IMR-90 (cell line): ENCODE measurements at regions not wholly inside any gene's neighbourhood (a gene's known extent, or its start where the extent isn't known, plus 50 kb on each side); places are given as distances from the start of the nearest gene placed in this dataset.

Experiments
- ATAC-seq: fragments of 200-7000 bp; cut with Tn5 transposase; 2 replicates; pipeline ENCODE4 v1.9.1; 2020; ENCODE audit warnings: low read depth, mild to moderate bottlenecking, moderate library complexity
- BruUV-seq: library from RNA; stranded (reverse); fragments of 400-500 nt; replicated peaks from 2 replicates; lab custom pipeline; 2021; lab: Mats Ljungman, UMichigan
- CTCF ChIA-PET: fragments of 300-600 bp; formaldehyde crosslinking; extraction: SDS; loops from one replicate; lab custom pipeline; 2021; ENCODE audit warnings: antibody characterized with exemption; lab: Yijun Ruan, JAX
- POLR2A ChIA-PET: fragments of 300-600 bp; sonication (Branson Sonifier 250); formaldehyde crosslinking; loops from one replicate; lab custom pipeline; 2022; ENCODE audit warnings: antibody characterized with exemption; ENCODE audit not compliant: unreplicated experiment; lab: Charles Lee
- DNase-seq: peaks from one replicate; pipeline ENCODE4 v3.0.0; 2013
- H2AFZ ChIP-seq: replicated peaks from 2 replicates; pipeline ENCODE3; 2013; ENCODE audit warnings: low read length, mild to moderate bottlenecking; ENCODE audit not compliant: poor library complexity
- H2AK5ac ChIP-seq: 2 replicates; pipeline ENCODE4 v1.6.1; 2013; ENCODE audit warnings: low read depth, low read length, inconsistent platforms
- H2AK9ac ChIP-seq: replicated peaks from 2 replicates; pipeline ENCODE3; 2013; ENCODE audit warnings: mild to moderate bottlenecking, low read depth, low read length, moderate library complexity; ENCODE audit not compliant: poor library complexity
- H2BK120ac ChIP-seq: 2 replicates; pipeline ENCODE4 v1.6.1; 2013; ENCODE audit warnings: low read depth, low read length, inconsistent platforms
- H2BK15ac ChIP-seq: 3 replicates; pipeline ENCODE4 v1.6.1; 2013; ENCODE audit warnings: low read depth, low read length, inconsistent platforms
- H2BK20ac ChIP-seq: 2 replicates; pipeline ENCODE4 v1.6.1; 2013; ENCODE audit warnings: low read depth, mild to moderate bottlenecking, inconsistent platforms, low read length, moderate library complexity
- H2BK5ac ChIP-seq: 2 replicates; pipeline ENCODE4 v1.6.1; 2013; ENCODE audit warnings: mild to moderate bottlenecking, low read depth, low read length, inconsistent platforms; ENCODE audit not compliant: poor library complexity, severe bottlenecking
- H3K14ac ChIP-seq: replicated peaks from 2 replicates; pipeline ENCODE4 v1.6.1; 2013; ENCODE audit warnings: low read depth, low read length, inconsistent platforms
- H3K18ac ChIP-seq: 2 replicates; pipeline ENCODE4 v1.6.1; 2013; ENCODE audit warnings: low read depth, low read length, control low read depth
- H3K23ac ChIP-seq: 2 replicates; pipeline ENCODE4 v1.6.1; 2013; ENCODE audit warnings: low read depth, low read length, inconsistent platforms
- H3K27ac ChIP-seq: 2 replicates; pipeline ENCODE4 v1.5.1; 2013; ENCODE audit warnings: mild to moderate bottlenecking, control low read depth, low read length; ENCODE audit not compliant: insufficient read depth
- H3K27me3 ChIP-seq: 2 replicates; pipeline ENCODE4 v1.6.1; 2013; ENCODE audit warnings: low read length; ENCODE audit not compliant: control insufficient read depth, insufficient read depth
- H3K36me3 ChIP-seq: 2 replicates; pipeline ENCODE4 v1.6.1; 2013; ENCODE audit warnings: low read length, mixed read lengths; ENCODE audit not compliant: control insufficient read depth, insufficient read depth
- H3K4ac ChIP-seq: 2 replicates; pipeline ENCODE4 v1.6.1; 2013; ENCODE audit warnings: low read depth, low read length, inconsistent platforms
- H3K4me1 ChIP-seq: 2 replicates; pipeline ENCODE4 v1.6.1; 2013; ENCODE audit warnings: low read length, mixed read lengths; ENCODE audit not compliant: control insufficient read depth, insufficient read depth
- H3K4me2 ChIP-seq: 2 replicates; pipeline ENCODE4 v1.6.1; 2013; ENCODE audit warnings: low read depth, mild to moderate bottlenecking, control low read depth, low read length, moderate library complexity
- H3K4me3 ChIP-seq: 2 replicates; pipeline ENCODE4 v1.5.1; 2013; ENCODE audit warnings: low read depth, mild to moderate bottlenecking, control low read depth, low read length, moderate library complexity; ENCODE audit not compliant: insufficient read depth
- H3K56ac ChIP-seq: 2 replicates; pipeline ENCODE4 v1.6.1; 2013; ENCODE audit warnings: low read length, inconsistent platforms; ENCODE audit not compliant: insufficient read depth; ENCODE audit errors: extremely low read depth
- H3K79me1 ChIP-seq, 2 experiments: 2 replicates each; pipeline ENCODE4 v1.6.1; 2013; ENCODE audit warnings: low read length in 2 of 2, inconsistent platforms in 1 of 2, low read depth in 1 of 2
- H3K9ac ChIP-seq: 2 replicates; pipeline ENCODE4 v1.6.1; 2013; ENCODE audit warnings: low read depth, low read length, control low read depth
- H3K9me1 ChIP-seq: 2 replicates; pipeline ENCODE4 v1.6.1; 2013; ENCODE audit warnings: low read length, inconsistent platforms; ENCODE audit not compliant: insufficient read depth
- H3K9me3 ChIP-seq: 2 replicates; pipeline ENCODE4 v1.6.1; 2013; ENCODE audit warnings: low read length; ENCODE audit not compliant: control insufficient read depth, insufficient read depth
- H4K20me1 ChIP-seq: 2 replicates; pipeline ENCODE4 v1.6.1; 2013; ENCODE audit warnings: low read length, inconsistent platforms; ENCODE audit not compliant: insufficient read depth
- H4K5ac ChIP-seq: 2 replicates; pipeline ENCODE4 v1.6.1; 2013; ENCODE audit warnings: mild to moderate bottlenecking, low read depth, low read length, control low read depth
- H4K8ac ChIP-seq, 2 experiments: 2 replicates each; pipeline ENCODE4 v1.6.1; 2013; ENCODE audit warnings: low read depth in 2 of 2, low read length in 2 of 2, control low read depth in 1 of 2, inconsistent platforms in 1 of 2
- H4K91ac ChIP-seq: 2 replicates; pipeline ENCODE4 v1.6.1; 2013; ENCODE audit warnings: low read depth, low read length, inconsistent platforms; ENCODE audit not compliant: insufficient read depth
- RAD21 ChIP-seq: IDR thresholded peaks from 2 replicates; pipeline ENCODE4 v1.6.1; 2012; ENCODE audit warnings: low read length, improper control_type of control experiment
- WGBS, 2 experiments: methylation state at CpG; one replicate each; pipeline versions ENCODE4 v1.1.5 to v1.1.7; 2013; ENCODE audit warnings: missing lambda C conversion rate in 2 of 2; ENCODE audit not compliant: insufficient read length in 1 of 2; ENCODE audit errors: extremely low coverage in 2 of 2; 5-methylcytosine and 5-hydroxymethylcytosine counted together
- dilution Hi-C: fragments of 300-500 bp; cut with HindIII; formaldehyde crosslinking; loops from one replicate; pipeline ENCODE4 v1.14.3; 2018; ENCODE audit warnings: low sequenced_read_pairs; ENCODE audit not compliant: unreplicated experiment
- in situ Hi-C: fragments of 300-500 bp; cut with MboI; formaldehyde crosslinking; loops from 3 replicates; pipeline ENCODE4 v1.14.3; 2019; ENCODE audit warnings: low sequenced_read_pairs, inconsistent platforms, mixed read lengths
- intact Hi-C: fragments of 100-400 bp; cut with micrococcal nuclease; formaldehyde crosslinking; loops from 2 replicates; pipeline ENCODE4 v1.10.0; 2022

- Histone ChIP-seq H3K79me1 (no peaks in the 10 kb centered on the region), H3K9me1 (no peaks in the 10 kb centered on the region), H3K27me3 (no peaks in the 10 kb centered on the region), H4K20me1 (no peaks in the 10 kb centered on the region), H3K18ac (no peak overlapping the region), H2AFZ (no peak overlapping the region), H3K4ac (no peak overlapping the region), H2AK9ac (no peak overlapping the region), H3K4me3 (no peak overlapping the region), H4K91ac (no peak overlapping the region), H3K9me3 (0 out of 2 replicates have a peak, but pooled peaks cover 3% of the 10 kb centered on the region), H4K8ac (no peak overlapping the region), H3K4me2 (no peak overlapping the region), H2BK15ac (no peak overlapping the region), H3K27ac (no peak overlapping the region), H2AK5ac (no peak overlapping the region), H2BK120ac (no peak overlapping the region), H3K23ac (no peak overlapping the region), H3K56ac (no peak overlapping the region), H3K9ac (no peak overlapping the region), H2BK20ac (no peak overlapping the region), H3K36me3 (no peaks in the 10 kb centered on the region), H3K14ac (no peak overlapping the region), H2BK5ac (no peak overlapping the region), H4K5ac (no peak overlapping the region), H3K4me1 (no peaks in the 10 kb centered on the region)
- in situ Hi-C loops = no loop called here
- TF ChIP-seq RAD21 = no peak
- ChIA-PET CTCF (no interaction called here), POLR2A (no interaction called here)
- no peak for ATAC-seq
- BruUV-seq = no TSS peak
- intact Hi-C loops = no loop called here
- whole genome bisulfite sequencing, 2 experiments = 0% methylated on average over 1 of the region's 3 CpGs; no CpG with 5 or more reads in 1 of the 2 experiments
- DNase-seq = no peak
- dilution Hi-C loops = no loop called here
Observed at GRCh38 chr12:86411710-86412109, 155.5 kb upstream of the MGAT4C start.
